HG03432 (cell line): ENCODE measurements at regions not wholly inside any gene's neighbourhood (a gene's known extent, or its start where the extent isn't known, plus 50 kb on each side); places are given as distances from the start of the nearest gene placed in this dataset.

ENCODE experiments used
- ATAC-seq: cut with Tn5 transposase; IDR thresholded peaks from one replicate; pipeline ENCODE4 v1.9.1; 2021; ENCODE audit warnings: mild to moderate bottlenecking, moderate library complexity; ENCODE audit not compliant: unreplicated experiment

DNA sequence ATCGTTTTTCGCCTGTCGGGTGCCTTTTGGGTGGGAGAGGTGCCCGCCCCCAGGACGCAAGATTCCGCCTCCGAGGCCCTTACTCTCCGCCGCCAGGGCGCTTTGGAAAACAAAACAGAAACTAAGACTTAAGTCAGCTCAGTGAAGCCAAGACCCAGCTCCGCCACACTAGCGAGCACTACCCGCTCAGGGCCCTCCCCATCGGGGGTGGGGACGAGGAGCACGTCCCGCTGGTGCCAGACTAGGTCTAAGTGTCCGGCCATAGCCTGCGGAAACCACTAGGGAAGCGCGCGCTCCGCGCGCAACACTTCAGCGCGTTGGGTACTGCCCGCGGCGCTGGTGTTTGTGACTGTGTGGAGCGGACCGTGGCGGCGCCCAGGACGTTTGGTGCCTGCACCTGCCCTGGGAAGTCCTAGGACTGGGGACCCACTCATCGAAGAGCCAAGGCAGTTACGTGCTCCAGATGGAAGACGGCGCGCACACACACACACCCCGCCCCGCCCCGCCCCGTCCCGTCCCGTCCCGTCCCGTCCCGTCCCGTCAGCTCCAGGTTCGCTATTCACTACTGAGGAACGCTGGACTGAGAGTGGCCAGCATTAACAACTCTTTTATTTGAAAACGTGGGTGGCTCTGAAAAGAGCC lies 57.6 kb upstream of the BOLA1 start:
- ATAC-seq = peak; percentile 40

- peak; percentile 56 for ATAC-seq
Measured at GRCh38 chr1:149842458-149843064, 56.8 kb upstream of the BOLA1 start.

DNA sequence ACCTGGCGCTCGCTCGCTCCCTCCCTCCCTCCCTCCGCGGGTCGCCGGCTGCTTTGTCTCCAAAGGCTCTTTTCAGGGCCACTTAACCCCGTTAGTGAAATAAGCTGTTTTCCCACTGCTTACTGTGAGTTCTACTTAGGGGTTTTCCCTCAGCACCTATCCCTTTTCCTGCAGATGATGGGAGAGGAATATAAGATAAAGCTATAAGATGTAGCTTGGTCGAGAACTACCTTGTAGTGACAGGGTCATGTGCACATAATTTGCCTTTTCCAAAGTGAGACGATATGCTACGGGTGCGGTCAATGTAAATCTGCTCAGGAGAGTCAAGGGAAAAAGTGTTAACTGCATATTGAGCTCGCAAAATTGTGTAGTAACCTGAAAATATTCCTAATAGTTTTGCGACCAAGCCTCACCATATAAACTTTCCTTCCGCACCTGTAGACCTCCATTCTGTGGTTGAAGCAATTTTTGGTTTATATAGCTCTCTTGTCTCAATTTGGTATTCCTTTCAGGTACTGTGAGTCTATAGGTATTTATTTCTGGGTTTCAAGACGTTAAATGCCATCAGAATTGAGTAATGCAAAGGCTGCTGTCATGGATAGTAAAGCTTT lies 55.8 kb upstream of the BOLA1 start:
- ATAC-seq = no peak

DNA sequence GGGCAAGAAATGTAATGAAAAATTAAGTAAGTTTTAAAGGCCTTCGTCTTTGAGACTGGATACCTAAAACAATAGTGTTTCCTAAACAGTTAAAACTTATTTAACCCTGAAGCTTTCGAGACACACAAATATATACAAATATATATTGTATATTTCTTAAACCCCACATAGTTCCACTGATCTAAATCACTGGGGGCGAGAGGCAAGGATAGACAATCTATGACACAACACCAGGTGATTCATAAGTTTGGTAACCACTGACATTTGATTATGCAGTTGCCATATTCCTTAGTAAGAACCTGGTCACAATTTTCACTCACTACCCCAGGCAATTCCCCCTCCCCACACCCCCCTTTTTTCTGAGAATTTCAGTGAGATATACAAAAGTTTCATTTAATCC lies 55.3 kb upstream of the BOLA1 start:
- ATAC-seq = no peak

DNA sequence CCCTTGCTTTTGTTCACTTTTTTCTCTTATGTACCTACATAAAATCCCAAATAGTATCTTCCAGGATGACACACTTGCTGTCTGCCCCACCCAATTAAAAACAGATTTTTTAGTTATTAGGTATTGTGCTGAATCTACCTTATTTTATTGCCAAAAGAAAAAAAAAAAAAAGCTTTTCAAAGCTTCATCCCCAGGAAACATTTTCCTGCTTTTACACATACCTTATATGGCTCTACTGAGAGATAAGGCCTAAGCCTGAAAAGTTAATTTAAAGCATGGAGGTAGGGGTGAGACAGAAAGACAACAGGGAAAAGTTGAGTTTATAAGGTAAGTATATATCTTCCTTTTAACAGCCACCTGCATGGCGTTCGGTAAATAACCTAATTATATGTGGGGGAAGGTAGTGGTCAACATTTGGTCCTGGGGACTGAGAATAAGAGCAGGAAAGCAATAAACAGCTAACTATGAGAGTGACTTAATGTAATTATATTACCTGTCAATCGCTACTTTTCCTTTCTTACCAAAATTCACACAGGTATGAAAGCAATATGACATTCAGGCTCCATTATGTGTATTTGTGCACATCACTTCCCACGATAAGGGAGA lies 54.6 kb upstream of the BOLA1 start:
- ATAC-seq = no peak

DNA sequence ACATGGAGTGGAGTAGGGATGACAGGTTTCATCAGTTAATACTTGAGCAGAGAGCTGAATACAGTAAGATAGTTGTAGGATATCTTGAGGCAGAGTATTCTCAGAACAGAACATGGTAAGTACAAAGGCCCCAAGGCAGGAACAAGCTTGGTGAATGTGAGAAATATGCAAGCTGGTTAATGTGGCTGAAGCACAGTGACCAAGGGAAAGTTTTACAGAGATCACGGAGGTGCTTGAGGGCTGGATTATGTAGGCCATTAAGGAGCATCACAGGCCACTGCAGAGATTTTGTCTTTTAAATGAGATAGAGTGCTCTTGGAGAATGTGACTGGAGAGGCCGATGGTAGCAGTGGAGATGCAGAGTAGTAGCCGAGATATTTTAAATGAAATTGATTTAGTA lies 54.0 kb upstream of the BOLA1 start:
- no peak for ATAC-seq

GRCh38 chr1:149846042-149846441 lies 53.3 kb upstream of the BOLA1 start:
- ATAC-seq = no peak

GRCh38 chr1:149846593-149847466 lies 52.5 kb upstream of the BOLA1 start:
- no peak for ATAC-seq

- no peak for ATAC-seq
Measured at GRCh38 chr1:149848340-149849110, 50.8 kb upstream of the BOLA1 start.

DNA sequence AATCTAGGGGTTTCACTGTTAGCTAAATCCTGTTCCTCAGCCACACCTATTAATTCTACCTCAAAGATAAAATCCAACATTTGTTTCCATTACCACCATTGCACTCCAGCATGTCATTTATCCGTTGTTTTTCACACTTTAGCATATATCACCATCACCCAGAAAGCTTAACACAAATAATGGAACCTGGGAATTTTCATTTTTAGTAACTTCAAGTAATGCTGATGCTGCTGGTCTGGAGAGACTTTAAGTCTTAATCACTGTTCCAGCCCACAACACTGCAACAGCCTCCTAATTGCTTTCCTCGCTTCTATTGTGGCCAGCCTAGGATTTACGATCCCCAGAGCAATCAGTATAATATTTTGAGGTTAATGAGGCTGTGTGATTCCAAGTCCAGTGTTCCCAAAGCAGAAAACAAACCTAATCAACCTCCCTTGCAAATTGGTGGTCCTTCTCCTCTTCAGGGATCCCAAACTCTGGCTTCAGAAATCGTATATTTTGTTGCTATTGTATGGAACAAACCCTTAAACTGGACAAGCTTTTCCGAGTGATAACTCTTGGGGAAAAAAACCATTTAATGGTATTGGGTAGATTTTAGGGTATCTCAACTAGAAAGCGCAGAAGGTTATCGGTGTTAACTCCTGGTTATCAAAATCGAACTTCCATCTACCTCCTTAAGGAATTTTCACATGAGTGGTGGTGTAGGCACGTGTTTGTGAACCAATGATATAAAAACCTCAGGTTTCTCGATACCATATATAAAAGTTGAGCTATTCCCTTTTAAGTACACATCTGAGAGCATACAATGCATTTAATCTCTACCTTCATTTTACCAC lies 50.0 kb upstream of the BOLA1 start:
- ATAC-seq = no peak
